ENCODE measurements at regions not wholly inside any gene's neighbourhood (a gene's known extent, or its start where the extent isn't known, plus 50 kb on each side); places are given as distances from the start of the nearest gene placed in this dataset.

DNA sequence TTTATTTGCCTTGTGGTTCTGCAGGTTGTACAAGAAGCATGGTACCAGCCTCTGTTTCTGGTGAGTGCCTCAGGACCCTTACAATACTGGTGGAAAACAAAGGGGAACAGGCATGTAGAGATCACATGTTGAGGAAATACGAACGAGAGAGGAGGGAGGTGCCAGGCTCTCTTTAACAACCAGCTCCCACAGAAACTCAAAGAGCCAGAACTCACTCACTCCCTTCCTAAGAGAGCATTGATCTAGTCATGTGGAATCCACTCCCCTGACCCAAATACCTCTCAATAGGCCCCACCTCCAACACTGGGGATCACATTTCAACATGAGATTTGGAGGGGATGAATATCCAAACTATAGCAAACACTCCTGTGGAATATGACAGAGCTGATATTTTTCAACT is 938.0 kb downstream of the GALC start:
- no peak for DNase-seq
- H3K4me3 ChIP-seq (ENCODE audit: control insufficient read depth in 1 of 7, extremely low read depth in 1 of 7, insufficient read depth in 4 of 7, low read depth in 2 of 7, low read length in 6 of 7) = no peak overlapping the region
- H3K27ac ChIP-seq (ENCODE audit: insufficient read depth in 1 of 2, low read depth in 1 of 2, low read length in 2 of 2, poor library complexity in 1 of 2, severe bottlenecking in 2 of 2) = no peak overlapping the region
- no peaks in the 10 kb centered on the region for H3K9me3 ChIP-seq (ENCODE audit: control extremely low read depth in 1 of 5, control insufficient read depth in 4 of 5, insufficient read depth in 2 of 5, low read depth in 1 of 5, low read length in 4 of 5)
- POLR2A ChIA-PET = no interaction called here
- CTCF ChIA-PET = no interaction called here
- H3K36me3 ChIP-seq (ENCODE audit: control insufficient read depth in 4 of 4, insufficient read depth in 4 of 4, low read length in 3 of 4) = no peaks in the 10 kb centered on the region
- no peaks in the 10 kb centered on the region for H3K4me1 ChIP-seq (ENCODE audit: control extremely low read depth in 1 of 4, control insufficient read depth in 4 of 4, insufficient read depth in 4 of 4, low read length in 3 of 4)
- WGBS (ENCODE audit: insufficient coverage) = 100% methylated on average over 1 of the region's 2 CpGs
- no peaks in the 10 kb centered on the region for H3K27me3 ChIP-seq (replicated peaks in 2 of 5; ENCODE audit: control insufficient read depth in 4 of 5, insufficient read depth in 5 of 5, low read length in 4 of 5)

DNA sequence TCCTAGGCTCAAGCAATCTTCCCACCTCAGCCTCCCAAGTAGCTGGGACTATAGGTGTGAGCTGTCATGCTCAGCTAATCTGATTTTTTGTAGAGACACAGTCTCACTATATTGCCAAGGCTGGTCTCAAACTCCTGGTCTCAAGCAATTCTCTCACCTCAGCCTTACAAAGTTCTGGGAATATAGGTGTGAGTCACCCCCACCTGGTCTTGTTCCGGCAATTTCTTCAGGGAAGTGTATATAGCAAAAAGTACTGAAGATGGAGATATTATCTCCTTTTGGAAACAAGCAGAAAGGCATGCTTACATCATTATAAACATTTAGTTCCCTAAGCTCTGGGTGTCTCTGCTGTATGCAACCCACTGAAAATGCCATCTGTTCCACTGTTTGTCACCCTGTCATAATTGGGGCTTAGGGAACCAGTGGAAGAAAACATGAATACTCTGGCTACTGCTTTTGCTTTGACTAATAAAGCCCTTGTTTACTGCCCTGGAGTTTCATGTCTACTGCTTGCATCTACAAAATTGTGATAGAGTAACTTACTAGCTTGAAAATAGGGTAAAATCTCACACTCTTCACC is 940.2 kb downstream of the GALC start:
- Histone ChIP-seq H3K36me3 (ENCODE audit: control insufficient read depth in 4 of 4, insufficient read depth in 4 of 4, low read length in 3 of 4) (no peaks in the 10 kb centered on the region), H3K27me3 (replicated peaks in 2 of 5; ENCODE audit: control insufficient read depth in 4 of 5, insufficient read depth in 5 of 5, low read length in 4 of 5) (no peaks in the 10 kb centered on the region), H3K4me1 (ENCODE audit: control extremely low read depth in 1 of 4, control insufficient read depth in 4 of 4, insufficient read depth in 4 of 4, low read length in 3 of 4) (no peaks in the 10 kb centered on the region), H3K9me3 (ENCODE audit: control extremely low read depth in 1 of 5, control insufficient read depth in 4 of 5, insufficient read depth in 2 of 5, low read depth in 1 of 5, low read length in 4 of 5) (no peaks in the 10 kb centered on the region), H3K4me3 (ENCODE audit: control insufficient read depth in 1 of 7, extremely low read depth in 1 of 7, insufficient read depth in 4 of 7, low read depth in 2 of 7, low read length in 6 of 7) (no peak overlapping the region), H3K27ac (ENCODE audit: insufficient read depth in 1 of 2, low read depth in 1 of 2, low read length in 2 of 2, poor library complexity in 1 of 2, severe bottlenecking in 2 of 2) (no peak overlapping the region)
- POLR2A ChIA-PET = no interaction called here
- no peak for DNase-seq
- WGBS (ENCODE audit: insufficient coverage) = no CpG with 5 or more reads among the region's 1 CpG
- CTCF ChIA-PET = no interaction called here

DNA sequence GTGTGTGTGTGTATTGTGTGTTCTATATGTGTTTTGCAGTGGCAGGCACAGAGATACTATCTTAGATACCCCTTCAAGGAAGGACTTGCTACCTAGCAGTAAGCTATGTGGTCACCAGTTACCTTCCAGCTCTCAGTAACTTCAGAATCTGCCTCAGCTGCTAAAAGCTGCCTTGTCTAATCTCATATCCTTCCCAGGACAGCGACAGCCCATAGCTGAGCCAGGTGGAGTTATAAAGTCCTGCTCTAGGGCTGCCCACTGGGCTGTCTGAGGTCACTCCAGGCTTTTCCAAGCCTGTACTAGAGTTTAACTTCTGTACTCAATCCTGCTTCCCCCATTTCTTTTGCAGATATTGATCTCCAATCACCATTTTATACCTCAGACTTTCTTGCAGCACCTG is 942.6 kb downstream of the GALC start:
- POLR2A ChIA-PET = no interaction called here
- Histone ChIP-seq H3K4me3 (ENCODE audit: control insufficient read depth in 1 of 7, extremely low read depth in 1 of 7, insufficient read depth in 4 of 7, low read depth in 2 of 7, low read length in 6 of 7) (no peak overlapping the region), H3K4me1 (ENCODE audit: control extremely low read depth in 1 of 4, control insufficient read depth in 4 of 4, insufficient read depth in 4 of 4, low read length in 3 of 4) (no peaks in the 10 kb centered on the region), H3K27ac (ENCODE audit: insufficient read depth in 1 of 2, low read depth in 1 of 2, low read length in 2 of 2, poor library complexity in 1 of 2, severe bottlenecking in 2 of 2) (no peak overlapping the region), H3K9me3 (ENCODE audit: control extremely low read depth in 1 of 5, control insufficient read depth in 4 of 5, insufficient read depth in 2 of 5, low read depth in 1 of 5, low read length in 4 of 5) (no peaks in the 10 kb centered on the region), H3K27me3 (replicated peaks in 2 of 5; ENCODE audit: control insufficient read depth in 4 of 5, insufficient read depth in 5 of 5, low read length in 4 of 5) (no peaks in the 10 kb centered on the region), H3K36me3 (ENCODE audit: control insufficient read depth in 4 of 4, insufficient read depth in 4 of 4, low read length in 3 of 4) (no peaks in the 10 kb centered on the region)
- whole genome bisulfite sequencing (ENCODE audit: insufficient coverage) = 82% methylated on average over 1 of the region's 1 CpG
- DNase-seq = no peak
- CTCF ChIA-PET = interaction anchor here (1.5 kb wide), 1 partner anchor 136 kb away, joined by 3 read pairs; no protein-coding TSS in a partner anchor

DNA sequence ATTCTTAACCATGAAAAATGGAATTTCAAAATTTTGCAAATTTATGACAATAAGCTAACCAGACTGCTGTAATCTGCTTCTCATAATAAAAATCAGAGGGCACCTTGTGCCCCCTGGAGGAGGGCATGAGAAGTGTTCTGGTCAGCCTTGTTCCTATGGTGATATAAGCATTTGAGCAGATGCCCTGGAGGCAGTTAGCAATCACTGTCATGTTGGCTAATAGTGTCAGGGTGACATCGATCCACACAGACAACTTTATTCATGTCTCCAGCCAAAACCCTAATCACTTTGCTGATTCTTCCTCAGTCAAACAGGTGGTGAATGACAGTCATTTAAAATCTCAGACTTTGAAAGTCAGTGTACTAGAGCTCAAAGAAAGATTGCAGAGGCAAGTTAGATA is 943.0 kb downstream of the GALC start:
- WGBS (ENCODE audit: insufficient coverage) = no CpG with 5 or more reads among the region's 1 CpG
- CTCF ChIA-PET = no interaction called here
- no peaks in the 10 kb centered on the region for H3K4me1 ChIP-seq (ENCODE audit: control extremely low read depth in 1 of 4, control insufficient read depth in 4 of 4, insufficient read depth in 4 of 4, low read length in 3 of 4)
- H3K9me3 ChIP-seq (ENCODE audit: control extremely low read depth in 1 of 5, control insufficient read depth in 4 of 5, insufficient read depth in 2 of 5, low read depth in 1 of 5, low read length in 4 of 5) = no peaks in the 10 kb centered on the region
- H3K4me3 ChIP-seq (ENCODE audit: control insufficient read depth in 1 of 7, extremely low read depth in 1 of 7, insufficient read depth in 4 of 7, low read depth in 2 of 7, low read length in 6 of 7) = no peak overlapping the region
- POLR2A ChIA-PET = no interaction called here
- peak; percentile 1 to 14 (median 6) for DNase-seq
- H3K27ac ChIP-seq (ENCODE audit: insufficient read depth in 1 of 2, low read depth in 1 of 2, low read length in 2 of 2, poor library complexity in 1 of 2, severe bottlenecking in 2 of 2) = no peak overlapping the region
- no peaks in the 10 kb centered on the region for H3K36me3 ChIP-seq (ENCODE audit: control insufficient read depth in 4 of 4, insufficient read depth in 4 of 4, low read length in 3 of 4)
- no peaks in the 10 kb centered on the region for H3K27me3 ChIP-seq (replicated peaks in 2 of 5; ENCODE audit: control insufficient read depth in 4 of 5, insufficient read depth in 5 of 5, low read length in 4 of 5)

DNA sequence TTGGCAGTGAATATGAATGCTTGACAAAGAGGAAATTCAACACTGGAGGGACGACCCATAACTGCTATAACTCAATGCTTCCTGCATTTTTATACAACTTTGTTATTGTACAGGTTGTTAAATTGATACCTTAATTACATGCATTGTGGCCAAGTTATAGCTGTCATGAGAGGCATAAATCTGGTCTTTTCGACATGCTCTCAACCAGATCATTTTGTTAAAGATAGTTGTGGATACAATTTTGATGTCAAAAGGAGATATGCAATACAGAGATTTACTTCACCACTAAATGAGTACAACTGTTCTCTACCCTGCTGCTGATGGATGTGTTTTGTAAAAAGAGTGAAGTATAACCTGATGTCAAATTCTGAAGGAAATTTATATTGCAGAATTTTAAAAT is 946.0 kb downstream of the GALC start:
- H3K9me3 ChIP-seq (ENCODE audit: control extremely low read depth in 1 of 5, control insufficient read depth in 4 of 5, insufficient read depth in 2 of 5, low read depth in 1 of 5, low read length in 4 of 5) = no peaks in the 10 kb centered on the region
- no peak overlapping the region for H3K27ac ChIP-seq (ENCODE audit: insufficient read depth in 1 of 2, low read depth in 1 of 2, low read length in 2 of 2, poor library complexity in 1 of 2, severe bottlenecking in 2 of 2)
- no CpG with 5 or more reads among the region's 2 CpGs for WGBS (ENCODE audit: insufficient coverage)
- POLR2A ChIA-PET = no interaction called here
- no peaks in the 10 kb centered on the region for H3K4me1 ChIP-seq (ENCODE audit: control extremely low read depth in 1 of 4, control insufficient read depth in 4 of 4, insufficient read depth in 4 of 4, low read length in 3 of 4)
- CTCF ChIA-PET = no interaction called here
- no peaks in the 10 kb centered on the region for H3K36me3 ChIP-seq (ENCODE audit: control insufficient read depth in 4 of 4, insufficient read depth in 4 of 4, low read length in 3 of 4)
- H3K27me3 ChIP-seq (replicated peaks in 2 of 5; ENCODE audit: control insufficient read depth in 4 of 5, insufficient read depth in 5 of 5, low read length in 4 of 5) = no peaks in the 10 kb centered on the region
- no peak for DNase-seq
- H3K4me3 ChIP-seq (ENCODE audit: control insufficient read depth in 1 of 7, extremely low read depth in 1 of 7, insufficient read depth in 4 of 7, low read depth in 2 of 7, low read length in 6 of 7) = no peak overlapping the region

DNA sequence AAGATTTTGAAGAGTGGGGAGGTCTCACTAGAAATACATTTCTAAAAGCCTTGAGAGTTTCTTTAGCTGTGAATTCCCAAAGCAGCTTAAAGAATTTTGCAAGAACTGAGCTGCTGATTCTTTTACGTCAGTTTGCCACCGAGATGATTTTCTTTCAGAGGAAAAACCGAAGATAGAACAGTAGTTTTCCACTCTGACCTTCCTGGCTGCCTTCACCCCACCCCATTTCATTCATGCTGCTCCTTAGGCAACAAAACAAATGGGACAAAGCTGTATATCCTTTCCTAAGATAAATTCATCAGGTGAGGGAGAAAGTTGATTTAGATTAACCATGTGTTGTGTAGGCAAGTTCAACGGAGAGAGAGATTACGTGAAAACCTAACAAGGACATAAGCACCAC is 947.0 kb downstream of the GALC start:
- CTCF ChIA-PET = no interaction called here
- no peak for DNase-seq
- 82% methylated on average over 3 of the region's 5 CpGs for WGBS (ENCODE audit: insufficient coverage)

DNA sequence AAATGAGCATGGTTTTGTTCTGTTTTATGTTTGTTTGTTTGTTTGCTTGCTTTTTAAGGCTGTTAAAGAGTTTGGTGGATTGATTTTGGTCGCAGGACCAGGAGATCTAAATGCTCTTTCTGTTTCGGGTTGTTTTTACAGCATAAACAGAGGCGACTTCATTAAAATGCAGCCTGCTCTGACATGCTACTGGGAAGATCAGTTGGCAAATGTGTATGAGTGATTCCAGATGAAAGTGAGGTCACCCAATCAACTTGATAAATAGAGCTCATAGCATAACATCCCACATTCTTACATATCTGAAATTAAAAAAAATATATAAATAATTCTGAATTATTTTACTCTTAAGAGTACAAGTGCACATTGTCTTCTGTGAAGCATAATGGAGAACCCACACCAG is 947.7 kb downstream of the GALC start:
- no peaks in the 10 kb centered on the region for H3K4me1 ChIP-seq (ENCODE audit: control extremely low read depth in 1 of 4, control insufficient read depth in 4 of 4, insufficient read depth in 4 of 4, low read length in 3 of 4)
- POLR2A ChIA-PET = no interaction called here
- CTCF ChIA-PET = no interaction called here
- H3K4me3 ChIP-seq (ENCODE audit: control insufficient read depth in 1 of 7, extremely low read depth in 1 of 7, insufficient read depth in 4 of 7, low read depth in 2 of 7, low read length in 6 of 7) = no peak overlapping the region
- no peak for DNase-seq
- no peaks in the 10 kb centered on the region for H3K36me3 ChIP-seq (ENCODE audit: control insufficient read depth in 4 of 4, insufficient read depth in 4 of 4, low read length in 3 of 4)
- H3K27ac ChIP-seq (ENCODE audit: insufficient read depth in 1 of 2, low read depth in 1 of 2, low read length in 2 of 2, poor library complexity in 1 of 2, severe bottlenecking in 2 of 2) = no peak overlapping the region
- no peaks in the 10 kb centered on the region for H3K27me3 ChIP-seq (replicated peaks in 2 of 5; ENCODE audit: control insufficient read depth in 4 of 5, insufficient read depth in 5 of 5, low read length in 4 of 5)
- WGBS (ENCODE audit: insufficient coverage) = 100% methylated on average over 1 of the region's 3 CpGs
- no peaks in the 10 kb centered on the region for H3K9me3 ChIP-seq (ENCODE audit: control extremely low read depth in 1 of 5, control insufficient read depth in 4 of 5, insufficient read depth in 2 of 5, low read depth in 1 of 5, low read length in 4 of 5)

More for the DNA sequence above, 947.0 kb downstream of the GALC start:
- H3K27ac ChIP-seq (ENCODE audit: insufficient read depth in 1 of 2, low read depth in 1 of 2, low read length in 2 of 2, poor library complexity in 1 of 2, severe bottlenecking in 2 of 2) = no peak overlapping the region
- H3K9me3 ChIP-seq (ENCODE audit: control extremely low read depth in 1 of 5, control insufficient read depth in 4 of 5, insufficient read depth in 2 of 5, low read depth in 1 of 5, low read length in 4 of 5) = no peaks in the 10 kb centered on the region
- H3K4me3 ChIP-seq (ENCODE audit: control insufficient read depth in 1 of 7, extremely low read depth in 1 of 7, insufficient read depth in 4 of 7, low read depth in 2 of 7, low read length in 6 of 7) = no peak overlapping the region
- H3K4me1 ChIP-seq (ENCODE audit: control extremely low read depth in 1 of 4, control insufficient read depth in 4 of 4, insufficient read depth in 4 of 4, low read length in 3 of 4) = no peaks in the 10 kb centered on the region
- no peaks in the 10 kb centered on the region for H3K36me3 ChIP-seq (ENCODE audit: control insufficient read depth in 4 of 4, insufficient read depth in 4 of 4, low read length in 3 of 4)
- H3K27me3 ChIP-seq (replicated peaks in 2 of 5; ENCODE audit: control insufficient read depth in 4 of 5, insufficient read depth in 5 of 5, low read length in 4 of 5) = no peaks in the 10 kb centered on the region
- POLR2A ChIA-PET = no interaction called here

Data from common myeloid progenitor, CD34-positive (primary cell).